ENCODE measurements at regions not wholly inside any gene's neighbourhood (a gene's known extent, or its start where the extent isn't known, plus 50 kb on each side); places are given as distances from the start of the nearest gene placed in this dataset.
A peak's percentile ranks its signal among the peaks of the same experiment; 100 is the strongest.

DNA sequence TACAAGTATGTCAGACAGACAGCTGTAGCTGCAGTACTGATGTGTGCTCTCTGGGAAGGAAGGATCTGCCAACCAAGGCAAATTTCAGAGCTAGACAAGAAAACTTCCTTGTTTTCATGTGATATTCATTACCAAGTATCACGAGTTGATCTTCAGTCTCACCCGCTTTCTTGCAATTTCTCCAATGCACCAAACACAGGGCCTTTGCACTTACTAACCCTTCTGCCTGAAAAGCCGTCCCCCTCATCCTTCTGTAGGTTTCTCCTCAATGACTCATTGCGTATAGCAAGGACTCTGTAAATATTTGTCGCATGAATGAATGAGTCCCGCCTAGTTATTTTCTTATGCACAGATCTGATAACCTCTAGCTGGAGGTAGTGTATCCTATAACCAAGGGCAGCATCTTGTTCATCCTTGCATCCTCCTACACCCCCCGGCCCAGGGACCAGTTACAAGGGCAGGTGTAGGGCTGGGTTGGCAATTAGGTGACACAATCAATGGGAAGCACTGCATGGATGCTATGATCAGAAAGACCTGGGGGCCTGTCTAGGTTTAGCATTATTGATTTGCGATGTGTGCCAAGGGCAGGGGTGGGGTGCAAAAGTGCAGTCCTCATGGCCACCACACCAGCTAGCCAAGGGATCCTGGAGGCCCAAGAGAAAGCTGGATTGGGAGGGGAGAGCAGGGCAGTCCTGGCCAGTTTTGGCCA is 51.4 kb upstream of the GPR157 start:
- no peak for TF ChIP-seq CTCF (IDR thresholded peaks at IDR 0.05)
- peak in 1 of 2 donors; percentile 43 for TF ChIP-seq EP300 (IDR thresholded peaks at IDR 0.05)
